ENCODE measurements at regions not wholly inside any gene's neighbourhood (a gene's known extent, or its start where the extent isn't known, plus 50 kb on each side); places are given as distances from the start of the nearest gene placed in this dataset.

GRCh38 chr1:100626397-100626796 is 88.5 kb downstream of the GPR88 start:
- Histone ChIP-seq H3K4me3 (ENCODE audit: low read depth in 2 of 2, low read length in 2 of 2) (no peak overlapping the region), H3K4me1 (ENCODE audit: control insufficient read depth, insufficient read depth, low read length) (no peaks in the 10 kb centered on the region), H3K27me3 (ENCODE audit: control insufficient read depth, insufficient read depth, low read length) (no peaks in the 10 kb centered on the region), H3K9me3 (ENCODE audit: control insufficient read depth, insufficient read depth, low read depth, low read length) (no peaks in the 10 kb centered on the region), H3K27ac (ENCODE audit: low read length) (no peak overlapping the region), H3K36me3 (ENCODE audit: control insufficient read depth, insufficient read depth, low read length) (no peaks in the 10 kb centered on the region)
- no peak for TF ChIP-seq TCF7L2 (IDR thresholded peaks at IDR 0.05; ENCODE audit: low read depth, low read length)
- TF ChIP-seq CTCF (IDR thresholded peaks at IDR 0.05), result no peak
- TF ChIP-seq POLR2AphosphoS5 (IDR thresholded peaks at IDR 0.05; ENCODE audit: low read depth, low read length), result no peak
- no peak for TF ChIP-seq REST (IDR thresholded peaks at IDR 0.05; ENCODE audit: insufficient read depth in 1 of 2, low read depth in 2 of 2, low read length in 1 of 2)
- no peak for TF ChIP-seq SIN3A (IDR thresholded peaks at IDR 0.05; ENCODE audit: borderline replicate concordance, insufficient read depth, low read depth, low read length)
- ATAC-seq, result no peak
- POLR2A ChIA-PET, result no interaction called here
- in situ Hi-C loops (cut with HindIII; ENCODE audit: low pct_unique_long_range_greater_than_20kb, low sequenced_read_pairs), result no loop called here
- intact Hi-C loops (cut with micrococcal nuclease; ENCODE audit: unreplicated experiment), result no loop called here
- DNase-seq (ENCODE audit: low read depth, low spot score), result no peak
- CTCF ChIA-PET, result no interaction called here
- BruUV-seq (replicated peaks), result no TSS peak

GRCh38 chr1:100627054-100627716 is 89.2 kb downstream of the GPR88 start:
- no peak overlapping the region for H3K27ac ChIP-seq (ENCODE audit: low read length)
- H3K9me3 ChIP-seq (ENCODE audit: control insufficient read depth, insufficient read depth, low read depth, low read length), result no peaks in the 10 kb centered on the region
- no peaks in the 10 kb centered on the region for H3K36me3 ChIP-seq (ENCODE audit: control insufficient read depth, insufficient read depth, low read length)
- ATAC-seq (no peak), DNase-seq (ENCODE audit: low read depth, low spot score) (no peak)
- TF ChIP-seq SIN3A (IDR thresholded peaks at IDR 0.05; ENCODE audit: borderline replicate concordance, insufficient read depth, low read depth, low read length) (no peak), POLR2AphosphoS5 (IDR thresholded peaks at IDR 0.05; ENCODE audit: low read depth, low read length) (no peak), TCF7L2 (IDR thresholded peaks at IDR 0.05; ENCODE audit: low read depth, low read length) (no peak), REST (IDR thresholded peaks at IDR 0.05; ENCODE audit: insufficient read depth in 1 of 2, low read depth in 2 of 2, low read length in 1 of 2) (no peak), CTCF (IDR thresholded peaks at IDR 0.05) (no peak)
- intact Hi-C loops (cut with micrococcal nuclease; ENCODE audit: unreplicated experiment) (no loop called here), in situ Hi-C loops (cut with HindIII; ENCODE audit: low pct_unique_long_range_greater_than_20kb, low sequenced_read_pairs) (no loop called here)
- CTCF ChIA-PET, result no interaction called here
- BruUV-seq (replicated peaks), result no TSS peak
- H3K4me3 ChIP-seq (ENCODE audit: low read depth in 2 of 2, low read length in 2 of 2), result no peak overlapping the region
- H3K4me1 ChIP-seq (ENCODE audit: control insufficient read depth, insufficient read depth, low read length), result no peaks in the 10 kb centered on the region
- H3K27me3 ChIP-seq (ENCODE audit: control insufficient read depth, insufficient read depth, low read length), result no peaks in the 10 kb centered on the region
- POLR2A ChIA-PET, result no interaction called here

All from Panc1 (cell line).